DND-41 (cell line): ENCODE measurements at regions not wholly inside any gene's neighbourhood (a gene's known extent, or its start where the extent isn't known, plus 50 kb on each side); places are given as distances from the start of the nearest gene placed in this dataset.

Experiments used
- ATAC-seq: fragments of 200-7000 bp; cut with Tn5 transposase; 3 replicates; pipeline ENCODE4 v1.9.1; 2021; ENCODE audit warnings: low read depth; ENCODE audit not compliant: insufficient read depth
- DNase-seq: peaks from one replicate; pipeline ENCODE4 v3.0.0-alpha.2; 2020
- H2AFZ ChIP-seq: 2 replicates; pipeline ENCODE4 v1.6.0; 2012; ENCODE audit warnings: low read depth, low read length
- H3K27ac ChIP-seq: 2 replicates; pipeline ENCODE4 v1.5.1; 2012; ENCODE audit warnings: low read length, inconsistent platforms
- H3K27me3 ChIP-seq: fragments of 200-600 bp; sonication (generic); 2 replicates; pipeline ENCODE4 v1.6.0; 2012; ENCODE audit warnings: low read length, mild to moderate bottlenecking, inconsistent platforms; ENCODE audit not compliant: insufficient read depth, poor library complexity
- H3K36me3 ChIP-seq: 2 replicates; pipeline ENCODE4 v1.5.1; 2012; ENCODE audit warnings: low read length, inconsistent platforms; ENCODE audit not compliant: insufficient read depth
- H3K4me1 ChIP-seq: 2 replicates; pipeline ENCODE4 v1.5.1; 2012; ENCODE audit warnings: mild to moderate bottlenecking, low read length; ENCODE audit not compliant: insufficient read depth
- H3K4me2 ChIP-seq: 2 replicates; pipeline ENCODE4 v1.6.0; 2012; ENCODE audit warnings: mild to moderate bottlenecking, moderate library complexity, low read length, inconsistent platforms; ENCODE audit not compliant: insufficient read depth
- H3K4me3 ChIP-seq, 2 experiments: fragments of 200-600 bp in 1 of 2; shearing (Covaris generic) in 1 of 2; 2 replicates each; pipeline ENCODE4 v1.5.1; 2012 to 2016; ENCODE audit warnings: inconsistent platforms in 2 of 2, low read length in 2 of 2, mild to moderate bottlenecking in 2 of 2, low read depth in 1 of 2, moderate library complexity in 1 of 2
- H3K79me2 ChIP-seq: 2 replicates; pipeline ENCODE4 v1.6.0; 2012; ENCODE audit warnings: low read length, inconsistent platforms; ENCODE audit not compliant: insufficient read depth
- H3K9ac ChIP-seq: 2 replicates; pipeline ENCODE4 v1.6.0; 2012; ENCODE audit warnings: low read depth, mild to moderate bottlenecking, inconsistent platforms, low read length, moderate library complexity
- H3K9me3 ChIP-seq: 2 replicates; pipeline ENCODE4 v1.5.1; 2012; ENCODE audit warnings: low read length, moderate library complexity, mild to moderate bottlenecking, inconsistent platforms; ENCODE audit not compliant: insufficient read depth, severe bottlenecking
- H4K20me1 ChIP-seq: 2 replicates; pipeline ENCODE4 v1.6.0; 2012; ENCODE audit warnings: low read length; ENCODE audit not compliant: insufficient read depth
- EZH2 ChIP-seq: IDR thresholded peaks from 3 replicates; pipeline ENCODE4 v1.6.1; 2012; ENCODE audit warnings: borderline replicate concordance, low read depth, mild to moderate bottlenecking, moderate library complexity, low read length, inconsistent platforms; ENCODE audit not compliant: severe bottlenecking
- TF ChIP-seq, protein P1 (sequence below): IDR thresholded peaks from 2 replicates; pipeline ENCODE4 v1.5.1; 2012; ENCODE audit warnings: borderline replicate concordance, low read length, moderate library complexity, mild to moderate bottlenecking; ENCODE audit not compliant: poor library complexity, severe bottlenecking; ENCODE audit errors: extremely low read depth

DNA sequence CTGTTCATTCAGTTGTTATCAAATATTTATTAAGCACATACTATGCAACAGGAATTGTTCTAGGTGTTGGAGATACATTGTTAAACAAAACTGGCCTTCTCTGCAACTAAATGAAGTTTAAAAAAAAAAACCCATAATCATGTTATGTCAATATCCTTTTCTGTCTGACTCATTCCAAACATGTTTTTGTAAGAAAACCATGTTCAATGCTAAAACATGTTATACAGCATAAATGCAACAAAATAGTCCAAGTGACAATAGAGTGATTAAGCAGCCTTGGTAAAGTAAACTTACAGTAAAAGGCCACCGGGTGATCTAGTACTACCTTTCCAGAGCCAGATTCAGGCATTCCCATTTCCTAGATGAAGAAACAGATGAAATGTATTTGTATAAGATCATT is 278.0 kb upstream of the NECTIN3 start:
- Histone ChIP-seq H3K4me2 (no peak overlapping the region), H3K4me1 (no peaks in the 10 kb centered on the region), H3K27ac (no peak overlapping the region), H3K27me3 (no peaks in the 10 kb centered on the region), H3K4me3 (no peak overlapping the region), H3K9ac (no peak overlapping the region), H2AFZ (no peak overlapping the region), H4K20me1 (no peaks in the 10 kb centered on the region), H3K36me3 (no peaks in the 10 kb centered on the region), H3K9me3 (no peaks in the 10 kb centered on the region), H3K79me2 (no peaks in the 10 kb centered on the region)
- DNase-seq (no peak), ATAC-seq (no peak)
- TF ChIP-seq, protein P1, sequence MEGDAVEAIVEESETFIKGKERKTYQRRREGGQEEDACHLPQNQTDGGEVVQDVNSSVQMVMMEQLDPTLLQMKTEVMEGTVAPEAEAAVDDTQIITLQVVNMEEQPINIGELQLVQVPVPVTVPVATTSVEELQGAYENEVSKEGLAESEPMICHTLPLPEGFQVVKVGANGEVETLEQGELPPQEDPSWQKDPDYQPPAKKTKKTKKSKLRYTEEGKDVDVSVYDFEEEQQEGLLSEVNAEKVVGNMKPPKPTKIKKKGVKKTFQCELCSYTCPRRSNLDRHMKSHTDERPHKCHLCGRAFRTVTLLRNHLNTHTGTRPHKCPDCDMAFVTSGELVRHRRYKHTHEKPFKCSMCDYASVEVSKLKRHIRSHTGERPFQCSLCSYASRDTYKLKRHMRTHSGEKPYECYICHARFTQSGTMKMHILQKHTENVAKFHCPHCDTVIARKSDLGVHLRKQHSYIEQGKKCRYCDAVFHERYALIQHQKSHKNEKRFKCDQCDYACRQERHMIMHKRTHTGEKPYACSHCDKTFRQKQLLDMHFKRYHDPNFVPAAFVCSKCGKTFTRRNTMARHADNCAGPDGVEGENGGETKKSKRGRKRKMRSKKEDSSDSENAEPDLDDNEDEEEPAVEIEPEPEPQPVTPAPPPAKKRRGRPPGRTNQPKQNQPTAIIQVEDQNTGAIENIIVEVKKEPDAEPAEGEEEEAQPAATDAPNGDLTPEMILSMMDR = no peak
- no peak for TF ChIP-seq EZH2

DNA sequence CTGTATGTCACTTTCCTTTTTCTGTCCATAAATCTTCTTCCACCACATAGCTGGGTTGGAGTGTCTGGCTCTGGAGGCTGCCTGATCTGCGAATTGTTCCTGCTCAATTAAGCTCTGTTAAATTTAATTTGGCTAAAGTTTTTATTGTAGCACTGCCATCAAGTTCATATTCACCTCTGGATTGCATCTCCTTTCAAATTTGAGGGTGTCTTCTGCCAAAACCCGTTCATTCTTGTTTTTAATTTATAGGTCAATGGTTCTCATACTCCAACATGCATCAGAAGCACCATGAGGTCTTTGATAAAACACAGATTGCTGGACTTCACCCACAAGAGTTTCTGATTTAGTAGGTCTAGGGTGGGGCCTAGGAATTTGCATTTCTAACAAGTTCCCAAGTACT is 276.5 kb upstream of the NECTIN3 start:
- no peak overlapping the region for H3K4me2 ChIP-seq
- H3K36me3 ChIP-seq = no peaks in the 10 kb centered on the region
- ATAC-seq = no peak
- no peaks in the 10 kb centered on the region for H4K20me1 ChIP-seq
- DNase-seq = no peak
- no peak overlapping the region for H2AFZ ChIP-seq
- no peak overlapping the region for H3K27ac ChIP-seq
- no peaks in the 10 kb centered on the region for H3K4me1 ChIP-seq
- no peaks in the 10 kb centered on the region for H3K9me3 ChIP-seq
- H3K9ac ChIP-seq = no peak overlapping the region
- TF ChIP-seq EZH2 = no peak
- TF ChIP-seq, protein P1 = no peak
- no peak overlapping the region for H3K4me3 ChIP-seq
- H3K27me3 ChIP-seq = no peaks in the 10 kb centered on the region
- H3K79me2 ChIP-seq = no peaks in the 10 kb centered on the region

DNA sequence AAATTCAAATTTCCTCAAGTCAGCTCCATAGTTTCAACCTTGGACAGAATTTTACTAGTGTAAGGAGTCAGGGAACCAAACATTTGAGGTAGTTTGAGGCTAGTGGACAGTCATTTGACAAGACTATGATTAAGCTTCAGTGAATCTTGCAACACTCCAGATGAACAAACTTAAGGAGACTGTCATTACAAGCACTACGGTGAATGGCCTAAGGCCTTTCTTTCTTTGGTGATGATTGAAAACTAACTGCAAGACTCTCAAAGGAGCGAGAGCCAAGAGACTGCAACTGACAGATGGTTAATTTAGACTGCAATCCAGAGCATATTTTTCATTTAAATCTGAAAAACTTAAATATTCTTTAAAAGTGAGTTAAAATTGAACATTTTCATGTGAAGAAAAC is 272.3 kb upstream of the NECTIN3 start:
- no peaks in the 10 kb centered on the region for H3K9me3 ChIP-seq
- H3K36me3 ChIP-seq = no peaks in the 10 kb centered on the region
- H3K79me2 ChIP-seq = no peaks in the 10 kb centered on the region
- no peak overlapping the region for H2AFZ ChIP-seq
- H3K4me2 ChIP-seq = no peak overlapping the region
- no peak overlapping the region for H3K27ac ChIP-seq
- TF ChIP-seq EZH2 = no peak
- TF ChIP-seq, protein P1 = no peak
- H3K27me3 ChIP-seq = no peaks in the 10 kb centered on the region
- no peak for ATAC-seq
- H4K20me1 ChIP-seq = no peaks in the 10 kb centered on the region
- no peak overlapping the region for H3K4me3 ChIP-seq
- no peaks in the 10 kb centered on the region for H3K4me1 ChIP-seq
- DNase-seq = no peak
- no peak overlapping the region for H3K9ac ChIP-seq

DNA sequence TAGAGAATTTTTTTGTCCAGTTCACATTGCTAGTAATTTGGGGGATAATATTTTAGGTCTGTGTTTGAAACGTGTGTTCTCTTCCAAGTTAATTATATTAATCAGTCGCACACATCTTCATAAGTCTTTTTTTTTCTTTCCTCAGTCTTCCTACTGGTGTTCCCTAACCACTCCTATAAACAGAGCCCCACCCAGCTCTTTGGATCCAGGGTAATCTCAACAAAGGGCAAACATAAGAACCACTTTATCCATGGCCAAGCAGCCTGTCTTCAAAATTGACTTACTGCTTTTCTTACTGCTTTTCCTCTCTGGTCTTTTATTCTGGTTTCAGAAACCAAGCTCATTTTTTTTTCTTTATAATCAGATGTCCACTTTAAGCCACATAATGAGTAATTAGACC is 266.8 kb upstream of the NECTIN3 start:
- Histone ChIP-seq H3K4me1 (no peaks in the 10 kb centered on the region), H3K9ac (no peak overlapping the region), H3K4me3 (no peak overlapping the region), H3K9me3 (no peaks in the 10 kb centered on the region), H2AFZ (no peak overlapping the region), H3K79me2 (no peaks in the 10 kb centered on the region), H3K4me2 (no peak overlapping the region), H3K27ac (no peak overlapping the region), H3K36me3 (no peaks in the 10 kb centered on the region), H4K20me1 (no peaks in the 10 kb centered on the region), H3K27me3 (no peaks in the 10 kb centered on the region)
- TF ChIP-seq, protein P1 = no peak
- no peak for TF ChIP-seq EZH2
- ATAC-seq (no peak), DNase-seq (no peak)
